ENCODE measurements at regions not wholly inside any gene's neighbourhood (a gene's known extent, or its start where the extent isn't known, plus 50 kb on each side); places are given as distances from the start of the nearest gene placed in this dataset.

GRCh38 chr2:103734911-103735310, 973.1 kb downstream of the TMEM182 start:
- DNase-seq (ENCODE audit: low spot score) = no peak

- no peak for DNase-seq (ENCODE audit: low spot score)
These were observed 976.3 kb downstream of the TMEM182 start for GRCh38 chr2:103738108-103738507.

- no peak for DNase-seq (ENCODE audit: low spot score)
These were observed 976.8 kb downstream of the TMEM182 start for GRCh38 chr2:103738606-103739005.

- no peak for DNase-seq (ENCODE audit: low spot score)
These were observed 977.4 kb downstream of the TMEM182 start for GRCh38 chr2:103739186-103739585.

- DNase-seq (ENCODE audit: low spot score) = no peak
These were observed 978.1 kb downstream of the TMEM182 start for GRCh38 chr2:103739921-103740320.

GRCh38 chr2:103740631-103741030, 978.8 kb downstream of the TMEM182 start:
- DNase-seq (ENCODE audit: low spot score) = no peak

- no peak for DNase-seq (ENCODE audit: low spot score)
These were observed 981.4 kb downstream of the TMEM182 start for GRCh38 chr2:103743195-103743594.

GRCh38 chr2:103754530-103754929, 992.7 kb downstream of the TMEM182 start:
- DNase-seq (ENCODE audit: low spot score) = no peak

GRCh38 chr2:103773884-103774283, 1012.1 kb downstream of the TMEM182 start:
- DNase-seq (ENCODE audit: low spot score) = no peak

- no peak for DNase-seq (ENCODE audit: low spot score)
These were observed 1018.4 kb downstream of the TMEM182 start for GRCh38 chr2:103780088-103780702.

- no peak for DNase-seq (ENCODE audit: low spot score)
These were observed 1019.5 kb downstream of the TMEM182 start for GRCh38 chr2:103781313-103781712.

GRCh38 chr2:103784261-103784660, 1022.4 kb downstream of the TMEM182 start:
- DNase-seq (ENCODE audit: low spot score) = no peak

- DNase-seq (ENCODE audit: low spot score) = no peak
These were observed 1023.6 kb downstream of the TMEM182 start for GRCh38 chr2:103785432-103785831.

- DNase-seq (ENCODE audit: low spot score) = no peak
These were observed 1024.1 kb downstream of the TMEM182 start for GRCh38 chr2:103785956-103786355.

GRCh38 chr2:103788389-103788788, 1026.6 kb downstream of the TMEM182 start:
- DNase-seq (ENCODE audit: low spot score) = no peak

GRCh38 chr2:103788951-103789350, 1027.1 kb downstream of the TMEM182 start:
- no peak for DNase-seq (ENCODE audit: low spot score)

GRCh38 chr2:103789381-103790095, 1027.7 kb downstream of the TMEM182 start:
- no peak for DNase-seq (ENCODE audit: low spot score)

GRCh38 chr2:103792042-103792441, 1030.2 kb downstream of the TMEM182 start:
- no peak for DNase-seq (ENCODE audit: low spot score)

- no peak for DNase-seq (ENCODE audit: low spot score)
These were observed 1036.5 kb downstream of the TMEM182 start for GRCh38 chr2:103798291-103798690.

GRCh38 chr2:103804013-103804412, 1042.2 kb downstream of the TMEM182 start:
- no peak for DNase-seq (ENCODE audit: low spot score)

GRCh38 chr2:103805746-103806145, 1043.9 kb downstream of the TMEM182 start:
- DNase-seq (ENCODE audit: low spot score) = no peak

- no peak for DNase-seq (ENCODE audit: low spot score)
These were observed 1045.1 kb upstream of the POU3F3 start for GRCh38 chr2:103808814-103809213.

GRCh38 chr2:103809415-103809814, 1044.5 kb upstream of the POU3F3 start:
- no peak for DNase-seq (ENCODE audit: low spot score)

- DNase-seq (ENCODE audit: low spot score) = no peak
These were observed 1043.9 kb upstream of the POU3F3 start for GRCh38 chr2:103809941-103810441.
